ENCODE measurements at regions not wholly inside any gene's neighbourhood (a gene's known extent, or its start where the extent isn't known, plus 50 kb on each side); places are given as distances from the start of the nearest gene placed in this dataset.

- Histone ChIP-seq H2AFZ (no peak overlapping the region), H3K27me3 (ENCODE audit: insufficient read depth) (no peaks in the 10 kb centered on the region), H3K4me3 (no peak overlapping the region), H3K36me3 (ENCODE audit: insufficient read depth) (no peaks in the 10 kb centered on the region), H3K4me1 (ENCODE audit: insufficient read depth) (no peaks in the 10 kb centered on the region), H4K20me1 (replicated peaks; ENCODE audit: insufficient read depth) (no peaks in the 10 kb centered on the region), H3F3A (replicated peaks; ENCODE audit: low read depth) (no peaks in the 10 kb centered on the region), H3K4me2 (no peak overlapping the region), H3K27ac (ENCODE audit: low read depth) (no peak overlapping the region), H3K9me2 (ENCODE audit: insufficient read depth) (no peaks in the 10 kb centered on the region), H3K79me2 (replicated peaks; ENCODE audit: insufficient read depth) (no peaks in the 10 kb centered on the region)
- Mint-ChIP-seq H3K4me1 (peaks cover 2% of the 10 kb centered on the region; the same call in 2 of the 3 replicates), H3K36me3 (ENCODE audit: low read depth) (no peaks in the 10 kb centered on the region), H3K27me3 (ENCODE audit: insufficient read depth, low read depth, poor library complexity) (peaks cover 5% of the 10 kb centered on the region), H3K27ac (no peak overlapping the region), H3K9me3 (no peaks in the 10 kb centered on the region), H3K4me3 (no peak overlapping the region)
- TF ChIP-seq, protein P1, sequence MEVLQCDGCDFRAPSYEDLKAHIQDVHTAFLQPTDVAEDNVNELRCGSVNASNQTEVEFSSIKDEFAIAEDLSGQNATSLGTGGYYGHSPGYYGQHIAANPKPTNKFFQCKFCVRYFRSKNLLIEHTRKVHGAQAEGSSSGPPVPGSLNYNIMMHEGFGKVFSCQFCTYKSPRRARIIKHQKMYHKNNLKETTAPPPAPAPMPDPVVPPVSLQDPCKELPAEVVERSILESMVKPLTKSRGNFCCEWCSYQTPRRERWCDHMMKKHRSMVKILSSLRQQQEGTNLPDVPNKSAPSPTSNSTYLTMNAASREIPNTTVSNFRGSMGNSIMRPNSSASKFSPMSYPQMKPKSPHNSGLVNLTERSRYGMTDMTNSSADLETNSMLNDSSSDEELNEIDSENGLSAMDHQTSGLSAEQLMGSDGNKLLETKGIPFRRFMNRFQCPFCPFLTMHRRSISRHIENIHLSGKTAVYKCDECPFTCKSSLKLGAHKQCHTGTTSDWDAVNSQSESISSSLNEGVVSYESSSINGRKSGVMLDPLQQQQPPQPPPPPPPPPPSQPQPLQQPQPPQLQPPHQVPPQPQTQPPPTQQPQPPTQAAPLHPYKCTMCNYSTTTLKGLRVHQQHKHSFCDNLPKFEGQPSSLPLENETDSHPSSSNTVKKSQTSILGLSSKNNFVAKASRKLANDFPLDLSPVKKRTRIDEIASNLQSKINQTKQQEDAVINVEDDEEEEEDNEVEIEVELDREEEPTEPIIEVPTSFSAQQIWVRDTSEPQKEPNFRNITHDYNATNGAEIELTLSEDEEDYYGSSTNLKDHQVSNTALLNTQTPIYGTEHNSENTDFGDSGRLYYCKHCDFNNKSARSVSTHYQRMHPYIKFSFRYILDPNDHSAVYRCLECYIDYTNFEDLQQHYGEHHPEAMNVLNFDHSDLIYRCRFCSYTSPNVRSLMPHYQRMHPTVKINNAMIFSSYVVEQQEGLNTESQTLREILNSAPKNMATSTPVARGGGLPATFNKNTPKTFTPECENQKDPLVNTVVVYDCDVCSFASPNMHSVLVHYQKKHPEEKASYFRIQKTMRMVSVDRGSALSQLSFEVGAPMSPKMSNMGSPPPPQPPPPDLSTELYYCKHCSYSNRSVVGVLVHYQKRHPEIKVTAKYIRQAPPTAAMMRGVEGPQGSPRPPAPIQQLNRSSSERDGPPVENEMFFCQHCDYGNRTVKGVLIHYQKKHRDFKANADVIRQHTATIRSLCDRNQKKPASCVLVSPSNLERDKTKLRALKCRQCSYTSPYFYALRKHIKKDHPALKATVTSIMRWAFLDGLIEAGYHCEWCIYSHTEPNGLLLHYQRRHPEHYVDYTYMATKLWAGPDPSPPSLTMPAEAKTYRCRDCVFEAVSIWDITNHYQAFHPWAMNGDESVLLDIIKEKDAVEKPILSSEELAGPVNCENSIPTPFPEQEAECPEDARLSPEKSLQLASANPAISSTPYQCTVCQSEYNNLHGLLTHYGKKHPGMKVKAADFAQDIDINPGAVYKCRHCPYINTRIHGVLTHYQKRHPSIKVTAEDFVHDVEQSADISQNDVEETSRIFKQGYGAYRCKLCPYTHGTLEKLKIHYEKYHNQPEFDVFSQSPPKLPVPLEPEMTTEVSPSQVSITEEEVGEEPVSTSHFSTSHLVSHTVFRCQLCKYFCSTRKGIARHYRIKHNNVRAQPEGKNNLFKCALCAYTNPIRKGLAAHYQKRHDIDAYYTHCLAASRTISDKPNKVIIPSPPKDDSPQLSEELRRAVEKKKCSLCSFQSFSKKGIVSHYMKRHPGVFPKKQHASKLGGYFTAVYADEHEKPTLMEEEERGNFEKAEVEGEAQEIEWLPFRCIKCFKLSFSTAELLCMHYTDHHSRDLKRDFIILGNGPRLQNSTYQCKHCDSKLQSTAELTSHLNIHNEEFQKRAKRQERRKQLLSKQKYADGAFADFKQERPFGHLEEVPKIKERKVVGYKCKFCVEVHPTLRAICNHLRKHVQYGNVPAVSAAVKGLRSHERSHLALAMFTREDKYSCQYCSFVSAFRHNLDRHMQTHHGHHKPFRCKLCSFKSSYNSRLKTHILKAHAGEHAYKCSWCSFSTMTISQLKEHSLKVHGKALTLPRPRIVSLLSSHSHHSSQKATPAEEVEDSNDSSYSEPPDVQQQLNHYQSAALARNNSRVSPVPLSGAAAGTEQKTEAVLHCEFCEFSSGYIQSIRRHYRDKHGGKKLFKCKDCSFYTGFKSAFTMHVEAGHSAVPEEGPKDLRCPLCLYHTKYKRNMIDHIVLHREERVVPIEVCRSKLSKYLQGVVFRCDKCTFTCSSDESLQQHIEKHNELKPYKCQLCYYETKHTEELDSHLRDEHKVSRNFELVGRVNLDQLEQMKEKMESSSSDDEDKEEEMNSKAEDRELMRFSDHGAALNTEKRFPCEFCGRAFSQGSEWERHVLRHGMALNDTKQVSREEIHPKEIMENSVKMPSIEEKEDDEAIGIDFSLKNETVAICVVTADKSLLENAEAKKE (CRISPR knock-in tag; IDR thresholded peaks at IDR 0.05) = no peak
- TF ChIP-seq EZH2 (IDR thresholded peaks at IDR 0.05; ENCODE audit: low read depth, unreplicated experiment) (no peak), EZH2phosphoT487 (IDR thresholded peaks at IDR 0.05; ENCODE audit: unreplicated experiment) (no peak)
- ATAC-seq = no peak
- no peak for DNase-seq (ENCODE audit: low spot score)
Measured at GRCh38 chr14:99325591-99325990, 53.6 kb upstream of the BCL11B start.

DNA sequence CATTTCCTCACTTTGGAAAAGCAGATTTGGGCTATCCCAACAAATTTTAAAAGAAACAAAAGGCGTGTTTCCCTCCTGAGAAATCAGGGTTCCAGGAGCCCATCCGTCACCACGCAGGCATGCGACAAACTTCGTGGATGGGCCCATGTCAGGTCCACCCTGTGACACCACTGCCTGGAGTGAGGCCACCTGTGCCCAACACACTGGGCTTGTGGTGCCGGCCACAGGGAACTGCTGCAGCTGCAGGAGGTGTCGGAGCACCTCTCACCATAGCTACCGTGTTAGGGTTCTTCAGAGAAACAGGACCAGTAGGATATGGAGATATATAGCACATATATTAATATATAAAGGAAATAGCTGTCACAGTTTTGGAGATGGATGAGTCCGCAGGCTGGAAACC lies 53.0 kb upstream of the BCL11B start:
- no peak overlapping the region for H3K27ac Mint-ChIP-seq
- H3K4me1 ChIP-seq (ENCODE audit: insufficient read depth) = no peaks in the 10 kb centered on the region
- peaks cover 5% of the 10 kb centered on the region for H3K27me3 Mint-ChIP-seq (ENCODE audit: insufficient read depth, low read depth, poor library complexity)
- H3K9me2 ChIP-seq (ENCODE audit: insufficient read depth) = no peaks in the 10 kb centered on the region
- no peak overlapping the region for H3K4me2 ChIP-seq
- H3K79me2 ChIP-seq (replicated peaks; ENCODE audit: insufficient read depth) = no peaks in the 10 kb centered on the region
- DNase-seq (ENCODE audit: low spot score) (no peak), ATAC-seq (no peak)
- H3K27me3 ChIP-seq (ENCODE audit: insufficient read depth) = no peaks in the 10 kb centered on the region
- no peak overlapping the region for H3K4me3 Mint-ChIP-seq
- no peaks in the 10 kb centered on the region for H3K36me3 Mint-ChIP-seq (ENCODE audit: low read depth)
- no peaks in the 10 kb centered on the region for H3K36me3 ChIP-seq (ENCODE audit: insufficient read depth)
- no peaks in the 10 kb centered on the region for H3F3A ChIP-seq (replicated peaks; ENCODE audit: low read depth)
- no peak overlapping the region for H3K27ac ChIP-seq (ENCODE audit: low read depth)
- no peak overlapping the region for H3K4me3 ChIP-seq
- no peaks in the 10 kb centered on the region for H3K9me3 Mint-ChIP-seq
- H3K4me1 Mint-ChIP-seq = peaks cover 2% of the 10 kb centered on the region; the same call in 2 of the 3 replicates
- no peak overlapping the region for H2AFZ ChIP-seq
- H4K20me1 ChIP-seq (replicated peaks; ENCODE audit: insufficient read depth) = no peaks in the 10 kb centered on the region
- TF ChIP-seq, protein P1 (CRISPR knock-in tag; IDR thresholded peaks at IDR 0.05) = no peak
- TF ChIP-seq ETS1 (IDR thresholded peaks at IDR 0.05) (no peak), CREB1 (CRISPR knock-in tag; IDR thresholded peaks at IDR 0.05; ENCODE audit: low read depth) (no peak)
